ENCODE measurements at regions not wholly inside any gene's neighbourhood (a gene's known extent, or its start where the extent isn't known, plus 50 kb on each side); places are given as distances from the start of the nearest gene placed in this dataset.

- Histone ChIP-seq H3K4me3 (ENCODE audit: low read depth in 1 of 2, low read length in 2 of 2) (no peak overlapping the region), H3K4me1 (ENCODE audit: control insufficient read depth in 2 of 2, insufficient read depth in 2 of 2, low read length in 1 of 2) (peaks cover 0 to 2% of the 10 kb centered on the region in 2 donors), H3K27me3 (ENCODE audit: control insufficient read depth in 1 of 2, insufficient read depth in 2 of 2, low read length in 2 of 2) (no peaks in the 10 kb centered on the region), H3K27ac (ENCODE audit: low read depth in 2 of 2, low read length in 1 of 2) (no peak overlapping the region), H3K36me3 (ENCODE audit: control insufficient read depth in 2 of 2, insufficient read depth in 2 of 2, low read length in 1 of 2) (no peaks in the 10 kb centered on the region), H3K9me3 (ENCODE audit: control insufficient read depth in 2 of 2, insufficient read depth in 1 of 2, low read depth in 1 of 2, low read length in 1 of 2) (no peaks in the 10 kb centered on the region)
- 69 to 75% methylated on average over 1 of the region's 1 CpG for WGBS, 2 donors
Observed at GRCh38 chr4:41475402-41475801, 62.6 kb upstream of the LIMCH1 start.

GRCh38 chr4:41476310-41476885, 61.6 kb upstream of the LIMCH1 start:
- WGBS, 2 donors: 86 to 90% methylated on average over 3 of the region's 3 CpGs
- Histone ChIP-seq H3K4me3 (ENCODE audit: low read depth in 1 of 2, low read length in 2 of 2) (no peak overlapping the region), H3K27me3 (ENCODE audit: control insufficient read depth in 1 of 2, insufficient read depth in 2 of 2, low read length in 2 of 2) (no peaks in the 10 kb centered on the region), H3K27ac (ENCODE audit: low read depth in 2 of 2, low read length in 1 of 2) (no peak overlapping the region), H3K4me1 (ENCODE audit: control insufficient read depth in 2 of 2, insufficient read depth in 2 of 2, low read length in 1 of 2) (peaks cover 0 to under 1% of the 10 kb centered on the region in 2 donors), H3K36me3 (ENCODE audit: control insufficient read depth in 2 of 2, insufficient read depth in 2 of 2, low read length in 1 of 2) (no peaks in the 10 kb centered on the region), H3K9me3 (ENCODE audit: control insufficient read depth in 2 of 2, insufficient read depth in 1 of 2, low read depth in 1 of 2, low read length in 1 of 2) (no peaks in the 10 kb centered on the region)

GRCh38 chr4:41477181-41477905, 60.6 kb upstream of the LIMCH1 start:
- H3K27ac ChIP-seq (ENCODE audit: low read depth in 2 of 2, low read length in 1 of 2): peak overlapping the region in 1 of 2 donors; percentile 14
- H3K36me3 ChIP-seq (ENCODE audit: control insufficient read depth in 2 of 2, insufficient read depth in 2 of 2, low read length in 1 of 2): no peaks in the 10 kb centered on the region
- H3K4me1 ChIP-seq (ENCODE audit: control insufficient read depth in 2 of 2, insufficient read depth in 2 of 2, low read length in 1 of 2): no peaks in the 10 kb centered on the region
- H3K4me3 ChIP-seq (ENCODE audit: low read depth in 1 of 2, low read length in 2 of 2): no peak overlapping the region
- 77 to 86% methylated on average over 6 of the region's 6 CpGs for WGBS, 2 donors
- no peaks in the 10 kb centered on the region for H3K9me3 ChIP-seq (ENCODE audit: control insufficient read depth in 2 of 2, insufficient read depth in 1 of 2, low read depth in 1 of 2, low read length in 1 of 2)
- no peaks in the 10 kb centered on the region for H3K27me3 ChIP-seq (ENCODE audit: control insufficient read depth in 1 of 2, insufficient read depth in 2 of 2, low read length in 2 of 2)

- Histone ChIP-seq H3K4me1 (ENCODE audit: control insufficient read depth in 2 of 2, insufficient read depth in 2 of 2, low read length in 1 of 2) (no peaks in the 10 kb centered on the region), H3K36me3 (ENCODE audit: control insufficient read depth in 2 of 2, insufficient read depth in 2 of 2, low read length in 1 of 2) (no peaks in the 10 kb centered on the region), H3K27ac (ENCODE audit: low read depth in 2 of 2, low read length in 1 of 2) (no peak overlapping the region), H3K4me3 (ENCODE audit: low read depth in 1 of 2, low read length in 2 of 2) (no peak overlapping the region), H3K9me3 (ENCODE audit: control insufficient read depth in 2 of 2, insufficient read depth in 1 of 2, low read depth in 1 of 2, low read length in 1 of 2) (no peaks in the 10 kb centered on the region), H3K27me3 (ENCODE audit: control insufficient read depth in 1 of 2, insufficient read depth in 2 of 2, low read length in 2 of 2) (no peaks in the 10 kb centered on the region)
- 82 to 87% methylated on average over 3 of the region's 3 CpGs for WGBS, 2 donors
Observed at GRCh38 chr4:41478518-41478917, 59.4 kb upstream of the LIMCH1 start.

- Histone ChIP-seq H3K36me3 (ENCODE audit: control insufficient read depth in 2 of 2, insufficient read depth in 2 of 2, low read length in 1 of 2) (no peaks in the 10 kb centered on the region), H3K4me3 (ENCODE audit: low read depth in 1 of 2, low read length in 2 of 2) (no peak overlapping the region), H3K27ac (ENCODE audit: low read depth in 2 of 2, low read length in 1 of 2) (no peak overlapping the region), H3K4me1 (ENCODE audit: control insufficient read depth in 2 of 2, insufficient read depth in 2 of 2, low read length in 1 of 2) (no peaks in the 10 kb centered on the region), H3K27me3 (ENCODE audit: control insufficient read depth in 1 of 2, insufficient read depth in 2 of 2, low read length in 2 of 2) (no peaks in the 10 kb centered on the region), H3K9me3 (ENCODE audit: control insufficient read depth in 2 of 2, insufficient read depth in 1 of 2, low read depth in 1 of 2, low read length in 1 of 2) (no peaks in the 10 kb centered on the region)
- 75% methylated on average over 5 of the region's 5 CpGs for WGBS, 2 donors
Observed at GRCh38 chr4:41480896-41481311, 57.1 kb upstream of the LIMCH1 start.

GRCh38 chr4:41483771-41484170, 54.2 kb upstream of the LIMCH1 start:
- Histone ChIP-seq H3K27me3 (ENCODE audit: control insufficient read depth in 1 of 2, insufficient read depth in 2 of 2, low read length in 2 of 2) (no peaks in the 10 kb centered on the region), H3K27ac (ENCODE audit: low read depth in 2 of 2, low read length in 1 of 2) (no peak overlapping the region), H3K4me1 (ENCODE audit: control insufficient read depth in 2 of 2, insufficient read depth in 2 of 2, low read length in 1 of 2) (no peaks in the 10 kb centered on the region), H3K4me3 (ENCODE audit: low read depth in 1 of 2, low read length in 2 of 2) (no peak overlapping the region), H3K36me3 (ENCODE audit: control insufficient read depth in 2 of 2, insufficient read depth in 2 of 2, low read length in 1 of 2) (no peaks in the 10 kb centered on the region), H3K9me3 (ENCODE audit: control insufficient read depth in 2 of 2, insufficient read depth in 1 of 2, low read depth in 1 of 2, low read length in 1 of 2) (no peaks in the 10 kb centered on the region)
- 93 to 98% methylated on average over 1 of the region's 1 CpG for WGBS, 2 donors

GRCh38 chr4:41485041-41485440, 52.9 kb upstream of the LIMCH1 start:
- Histone ChIP-seq H3K4me1 (ENCODE audit: control insufficient read depth in 2 of 2, insufficient read depth in 2 of 2, low read length in 1 of 2) (no peaks in the 10 kb centered on the region), H3K27ac (ENCODE audit: low read depth in 2 of 2, low read length in 1 of 2) (no peak overlapping the region), H3K9me3 (ENCODE audit: control insufficient read depth in 2 of 2, insufficient read depth in 1 of 2, low read depth in 1 of 2, low read length in 1 of 2) (no peaks in the 10 kb centered on the region), H3K27me3 (ENCODE audit: control insufficient read depth in 1 of 2, insufficient read depth in 2 of 2, low read length in 2 of 2) (no peaks in the 10 kb centered on the region), H3K4me3 (ENCODE audit: low read depth in 1 of 2, low read length in 2 of 2) (no peak overlapping the region), H3K36me3 (ENCODE audit: control insufficient read depth in 2 of 2, insufficient read depth in 2 of 2, low read length in 1 of 2) (no peaks in the 10 kb centered on the region)
- WGBS, 2 donors: 69 to 79% methylated on average over 1 of the region's 1 CpG

GRCh38 chr4:41487868-41488440, 50.0 kb upstream of the LIMCH1 start:
- Histone ChIP-seq H3K4me1 (ENCODE audit: control insufficient read depth in 2 of 2, insufficient read depth in 2 of 2, low read length in 1 of 2) (no peaks in the 10 kb centered on the region), H3K36me3 (ENCODE audit: control insufficient read depth in 2 of 2, insufficient read depth in 2 of 2, low read length in 1 of 2) (no peaks in the 10 kb centered on the region), H3K27ac (ENCODE audit: low read depth in 2 of 2, low read length in 1 of 2) (no peak overlapping the region), H3K27me3 (ENCODE audit: control insufficient read depth in 1 of 2, insufficient read depth in 2 of 2, low read length in 2 of 2) (no peaks in the 10 kb centered on the region), H3K9me3 (ENCODE audit: control insufficient read depth in 2 of 2, insufficient read depth in 1 of 2, low read depth in 1 of 2, low read length in 1 of 2) (no peaks in the 10 kb centered on the region), H3K4me3 (ENCODE audit: low read depth in 1 of 2, low read length in 2 of 2) (no peak overlapping the region)
- 72 to 74% methylated on average over 4 of the region's 4 CpGs for WGBS, 2 donors
